ENCODE measurements at regions not wholly inside any gene's neighbourhood (a gene's known extent, or its start where the extent isn't known, plus 50 kb on each side); places are given as distances from the start of the nearest gene placed in this dataset.
A peak's percentile ranks its signal among the peaks of the same experiment; 100 is the strongest.

DNA sequence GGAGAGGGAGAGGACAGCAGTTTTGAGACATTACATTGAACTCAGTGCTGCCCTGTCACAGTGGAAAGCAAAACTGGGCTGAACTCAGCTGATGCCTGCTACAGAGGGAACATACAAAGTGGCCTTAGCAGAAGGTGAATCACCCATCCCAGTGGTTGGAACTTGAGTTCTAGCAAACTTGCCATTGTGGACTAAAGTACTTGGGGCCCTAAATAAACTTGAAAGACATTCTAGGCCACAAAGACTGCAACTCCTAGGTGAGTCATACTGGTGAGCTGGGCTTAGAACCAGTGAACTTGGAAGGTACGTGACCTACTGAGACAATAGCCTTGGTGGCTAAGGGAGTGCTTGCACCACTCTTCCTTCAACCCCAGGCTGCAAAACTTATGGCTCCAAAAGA is 155.7 kb upstream of the RIOK2 start:
- Histone ChIP-seq H3K36me3 (ENCODE audit: control insufficient read depth, insufficient read depth, low read length) (no peaks in the 10 kb centered on the region), H2BK120ac (ENCODE audit: low read depth, low read length) (no peak overlapping the region), H4K20me1 (ENCODE audit: insufficient read depth, low read length) (no peaks in the 10 kb centered on the region), H3K4me3 (ENCODE audit: insufficient read depth, low read depth, low read length) (no peak overlapping the region), H2BK5ac (ENCODE audit: low read depth, low read length, poor library complexity, severe bottlenecking) (no peak overlapping the region), H3K9ac (ENCODE audit: low read depth, low read length) (no peak overlapping the region), H2BK20ac (ENCODE audit: low read depth, low read length) (no peak overlapping the region), H3K18ac (ENCODE audit: low read depth, low read length) (no peak overlapping the region), H3K4me1 (ENCODE audit: control insufficient read depth, insufficient read depth, low read length) (no peaks in the 10 kb centered on the region), H3K27me3 (ENCODE audit: control insufficient read depth, insufficient read depth, low read length) (no peaks in the 10 kb centered on the region), H4K8ac (ENCODE audit: low read depth in 2 of 2, low read length in 2 of 2) (no peak overlapping the region), H2BK15ac (ENCODE audit: low read depth, low read length) (no peak overlapping the region), H3K4me2 (ENCODE audit: low read depth, low read length) (no peak overlapping the region), H3K56ac (ENCODE audit: extremely low read depth, insufficient read depth, low read length) (no peak overlapping the region), H3K14ac (replicated peaks; ENCODE audit: low read depth, low read length) (no peak overlapping the region), H4K91ac (ENCODE audit: insufficient read depth, low read depth, low read length) (no peak overlapping the region), H3K27ac (ENCODE audit: insufficient read depth, low read length) (no peak overlapping the region), H2AFZ (replicated peaks; ENCODE audit: low read length, poor library complexity) (no peak overlapping the region), H3K9me3 (ENCODE audit: control insufficient read depth, insufficient read depth, low read length) (0 out of 2 replicates have a peak, but pooled peaks cover 3% of the 10 kb centered on the region), H4K5ac (ENCODE audit: low read depth, low read length) (no peak overlapping the region), H2AK9ac (replicated peaks; ENCODE audit: low read depth, low read length, poor library complexity) (no peak overlapping the region), H3K4ac (ENCODE audit: low read depth, low read length) (no peak overlapping the region), H3K23ac (ENCODE audit: low read depth, low read length) (no peak overlapping the region), H3K9me1 (ENCODE audit: insufficient read depth, low read length) (no peaks in the 10 kb centered on the region), H3K79me1 (ENCODE audit: low read depth in 1 of 2, low read length in 2 of 2) (no peaks in the 10 kb centered on the region), H2AK5ac (ENCODE audit: low read depth, low read length) (no peak overlapping the region)
- POLR2A ChIA-PET (ENCODE audit: unreplicated experiment), result no interaction called here
- ATAC-seq (ENCODE audit: low read depth) (no peak), DNase-seq (peak; percentile 3)
- in situ Hi-C loops (cut with MboI; ENCODE audit: low sequenced_read_pairs) (no loop called here), dilution Hi-C loops (cut with HindIII; ENCODE audit: low sequenced_read_pairs, unreplicated experiment) (no loop called here), intact Hi-C loops (cut with micrococcal nuclease) (no loop called here)
- TF ChIP-seq, protein P1, sequence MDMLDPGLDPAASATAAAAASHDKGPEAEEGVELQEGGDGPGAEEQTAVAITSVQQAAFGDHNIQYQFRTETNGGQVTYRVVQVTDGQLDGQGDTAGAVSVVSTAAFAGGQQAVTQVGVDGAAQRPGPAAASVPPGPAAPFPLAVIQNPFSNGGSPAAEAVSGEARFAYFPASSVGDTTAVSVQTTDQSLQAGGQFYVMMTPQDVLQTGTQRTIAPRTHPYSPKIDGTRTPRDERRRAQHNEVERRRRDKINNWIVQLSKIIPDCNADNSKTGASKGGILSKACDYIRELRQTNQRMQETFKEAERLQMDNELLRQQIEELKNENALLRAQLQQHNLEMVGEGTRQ (IDR thresholded peaks at IDR 0.05; ENCODE audit: low read depth, low read length), result no peak
- no peak for TF ChIP-seq MXI1 (IDR thresholded peaks at IDR 0.05; ENCODE audit: borderline replicate concordance, low read depth, low read length)
- TF ChIP-seq BHLHE40 (IDR thresholded peaks at IDR 0.05; ENCODE audit: low read depth, low read length), result no peak
- TF ChIP-seq, protein P2, sequence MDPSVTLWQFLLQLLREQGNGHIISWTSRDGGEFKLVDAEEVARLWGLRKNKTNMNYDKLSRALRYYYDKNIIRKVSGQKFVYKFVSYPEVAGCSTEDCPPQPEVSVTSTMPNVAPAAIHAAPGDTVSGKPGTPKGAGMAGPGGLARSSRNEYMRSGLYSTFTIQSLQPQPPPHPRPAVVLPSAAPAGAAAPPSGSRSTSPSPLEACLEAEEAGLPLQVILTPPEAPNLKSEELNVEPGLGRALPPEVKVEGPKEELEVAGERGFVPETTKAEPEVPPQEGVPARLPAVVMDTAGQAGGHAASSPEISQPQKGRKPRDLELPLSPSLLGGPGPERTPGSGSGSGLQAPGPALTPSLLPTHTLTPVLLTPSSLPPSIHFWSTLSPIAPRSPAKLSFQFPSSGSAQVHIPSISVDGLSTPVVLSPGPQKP (IDR thresholded peaks at IDR 0.05; ENCODE audit: borderline replicate concordance, low read depth, low read length), result no peak
- TF ChIP-seq RCOR1 (IDR thresholded peaks at IDR 0.05; ENCODE audit: insufficient replicate concordance, low read length), result no peak
- TF ChIP-seq POLR2A (IDR thresholded peaks at IDR 0.05; ENCODE audit: low read depth, low read length), result no peak
- no peak for TF ChIP-seq CEBPB (IDR thresholded peaks at IDR 0.05; ENCODE audit: low read depth, low read length)
- no peak for TF ChIP-seq FOS (IDR thresholded peaks at IDR 0.05; ENCODE audit: low read depth, low read length)
- BruUV-seq (replicated peaks), result no TSS peak
- CTCF ChIA-PET, result no interaction called here
- no CpG with 5 or more reads among the region's 1 CpG for WGBS, 2 experiments (ENCODE audit: extremely low coverage in 2 of 2, insufficient read length in 1 of 2)
